ENCODE measurements at regions not wholly inside any gene's neighbourhood (a gene's known extent, or its start where the extent isn't known, plus 50 kb on each side); places are given as distances from the start of the nearest gene placed in this dataset.

DNA sequence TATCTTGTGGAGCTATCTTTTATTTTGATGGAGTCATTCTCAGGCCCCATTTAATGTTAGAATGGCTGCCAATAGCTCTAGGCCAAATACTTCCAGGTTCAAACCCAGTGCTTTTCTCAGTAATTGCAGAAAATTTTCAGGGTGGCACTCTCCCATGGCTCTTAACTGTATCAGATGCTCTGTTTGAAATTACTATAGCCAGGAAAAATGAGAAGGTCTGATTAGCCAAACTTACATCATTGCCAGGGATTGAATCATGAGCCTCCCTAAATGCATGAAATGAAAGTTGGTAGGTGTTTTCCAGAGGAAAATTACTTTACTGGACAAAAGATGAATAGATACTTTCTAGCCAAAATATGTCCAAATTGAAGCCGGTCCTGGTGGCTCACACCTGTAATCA is 404.8 kb downstream of the MAT2B start:
- no peak for DNase-seq (ENCODE audit: extremely low read depth, low read depth)
- TF ChIP-seq, protein P1, sequence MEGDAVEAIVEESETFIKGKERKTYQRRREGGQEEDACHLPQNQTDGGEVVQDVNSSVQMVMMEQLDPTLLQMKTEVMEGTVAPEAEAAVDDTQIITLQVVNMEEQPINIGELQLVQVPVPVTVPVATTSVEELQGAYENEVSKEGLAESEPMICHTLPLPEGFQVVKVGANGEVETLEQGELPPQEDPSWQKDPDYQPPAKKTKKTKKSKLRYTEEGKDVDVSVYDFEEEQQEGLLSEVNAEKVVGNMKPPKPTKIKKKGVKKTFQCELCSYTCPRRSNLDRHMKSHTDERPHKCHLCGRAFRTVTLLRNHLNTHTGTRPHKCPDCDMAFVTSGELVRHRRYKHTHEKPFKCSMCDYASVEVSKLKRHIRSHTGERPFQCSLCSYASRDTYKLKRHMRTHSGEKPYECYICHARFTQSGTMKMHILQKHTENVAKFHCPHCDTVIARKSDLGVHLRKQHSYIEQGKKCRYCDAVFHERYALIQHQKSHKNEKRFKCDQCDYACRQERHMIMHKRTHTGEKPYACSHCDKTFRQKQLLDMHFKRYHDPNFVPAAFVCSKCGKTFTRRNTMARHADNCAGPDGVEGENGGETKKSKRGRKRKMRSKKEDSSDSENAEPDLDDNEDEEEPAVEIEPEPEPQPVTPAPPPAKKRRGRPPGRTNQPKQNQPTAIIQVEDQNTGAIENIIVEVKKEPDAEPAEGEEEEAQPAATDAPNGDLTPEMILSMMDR (IDR thresholded peaks at IDR 0.05; ENCODE audit: low read depth, low read length) = no peak

DNA sequence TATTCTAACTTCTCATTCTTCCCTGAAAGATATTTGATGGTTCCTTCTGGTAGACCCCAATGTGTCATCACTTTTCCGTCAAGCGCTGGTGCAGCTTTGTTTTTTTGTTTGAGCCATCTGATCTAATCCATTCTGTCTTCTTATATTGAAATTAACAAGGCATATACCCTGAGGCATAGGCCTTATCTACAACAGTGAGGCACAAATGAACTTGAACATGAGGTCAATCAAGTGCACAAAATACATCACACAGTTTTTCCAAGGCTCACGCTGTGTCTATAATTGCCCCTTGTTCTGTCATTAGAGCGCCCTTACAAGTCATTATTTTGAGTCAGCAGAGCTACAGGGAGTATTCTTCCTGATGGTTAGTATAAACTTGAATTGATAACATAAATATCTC is 406.6 kb downstream of the MAT2B start:
- TF ChIP-seq, protein P1 (IDR thresholded peaks at IDR 0.05; ENCODE audit: low read depth, low read length) = no peak
- DNase-seq (ENCODE audit: extremely low read depth, low read depth) = no peak

DNA sequence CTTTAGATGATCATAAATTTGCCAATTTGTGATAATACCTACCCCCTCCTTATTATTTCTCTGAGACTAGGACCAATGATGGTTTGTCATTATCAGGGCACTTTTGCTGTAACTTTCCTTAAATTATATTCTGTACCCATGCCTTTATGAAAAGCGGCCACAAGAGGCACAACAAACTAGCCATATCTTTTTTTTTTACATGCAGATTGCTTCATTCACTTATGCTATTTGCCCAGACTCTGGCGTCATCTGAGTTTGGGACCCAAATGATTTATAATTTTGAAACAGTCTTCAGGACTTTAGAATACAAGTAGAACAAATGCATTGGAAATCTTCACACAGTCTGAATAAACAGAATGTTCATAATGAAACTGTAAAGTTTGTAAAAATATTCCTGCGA is 408.1 kb downstream of the MAT2B start:
- TF ChIP-seq, protein P1 (IDR thresholded peaks at IDR 0.05; ENCODE audit: low read depth, low read length) = no peak; the same call in 1 of the 2 replicates
- DNase-seq (ENCODE audit: extremely low read depth, low read depth) = no peak

DNA sequence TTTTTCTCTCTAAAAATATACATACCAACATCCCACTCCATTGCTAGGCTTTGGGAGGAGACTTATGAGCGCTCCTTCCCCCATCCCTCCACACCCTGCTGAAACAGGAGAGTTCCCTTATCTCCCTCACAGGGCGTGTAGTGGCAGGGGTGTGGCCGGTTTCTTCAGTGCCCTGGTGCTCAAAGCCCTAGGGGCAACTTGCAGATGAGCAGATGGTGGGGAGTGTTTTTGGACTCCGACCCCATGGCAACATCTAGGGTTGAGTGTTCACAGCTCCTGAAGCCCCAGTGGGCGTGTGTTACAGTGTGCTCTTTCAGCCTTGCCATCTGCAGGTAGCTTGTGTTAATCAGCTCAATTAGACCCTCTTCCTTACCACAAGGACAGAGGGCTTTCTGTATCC is 409.5 kb downstream of the MAT2B start:
- TF ChIP-seq, protein P1 (IDR thresholded peaks at IDR 0.05; ENCODE audit: low read depth, low read length) = no peak
- DNase-seq (ENCODE audit: extremely low read depth, low read depth) = no peak

DNA sequence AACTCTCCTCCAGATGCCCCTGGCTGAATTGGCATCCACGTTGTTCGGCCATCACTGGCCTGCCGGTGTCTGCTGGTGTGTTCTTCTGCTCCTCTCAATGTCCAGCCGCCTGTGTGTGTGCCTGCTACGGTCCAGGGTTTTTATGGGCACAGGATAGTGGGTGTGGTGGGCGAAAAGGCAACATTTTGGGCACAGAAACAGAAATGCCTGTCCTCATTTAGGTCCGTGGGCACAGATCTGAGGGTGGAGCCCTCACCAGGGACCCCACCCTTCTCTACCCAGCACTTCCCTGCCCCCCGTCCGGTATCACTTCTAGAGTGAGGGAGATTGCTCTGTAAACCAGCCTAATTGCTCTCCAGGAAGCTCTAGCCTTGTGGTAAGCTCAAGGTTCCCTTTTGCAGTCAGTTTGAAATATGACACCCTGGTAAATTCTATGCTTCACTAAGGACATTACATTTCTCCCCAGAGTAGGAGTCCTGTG is 410.1 kb downstream of the MAT2B start:
- no peak for DNase-seq (ENCODE audit: extremely low read depth, low read depth)

DNA sequence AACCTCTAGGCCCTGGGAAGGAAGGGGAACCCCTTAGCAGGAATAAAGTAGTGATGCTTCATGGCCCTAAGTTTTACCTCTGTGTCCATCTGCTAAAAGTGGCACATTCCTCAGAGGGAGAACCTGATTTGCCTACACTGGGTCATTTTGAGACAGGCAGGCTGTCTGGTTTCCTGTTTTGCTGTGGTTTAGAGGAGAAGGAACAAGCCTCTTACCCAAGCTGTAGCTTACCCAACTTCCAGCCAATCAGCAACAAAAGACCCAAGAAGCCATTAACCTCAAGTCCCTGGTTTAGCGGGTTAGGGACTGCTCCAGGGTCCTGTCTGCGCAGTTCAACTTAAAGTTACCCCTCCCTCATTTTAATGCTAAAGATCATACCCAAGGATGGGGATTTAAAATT is 411.0 kb downstream of the MAT2B start:
- no peak for DNase-seq (ENCODE audit: extremely low read depth, low read depth)
- TF ChIP-seq, protein P1 (IDR thresholded peaks at IDR 0.05; ENCODE audit: low read depth, low read length) = no peak

More for the DNA sequence above, 410.1 kb downstream of the MAT2B start:
- TF ChIP-seq, protein P1 (IDR thresholded peaks at IDR 0.05; ENCODE audit: low read depth, low read length) = no peak

DNA sequence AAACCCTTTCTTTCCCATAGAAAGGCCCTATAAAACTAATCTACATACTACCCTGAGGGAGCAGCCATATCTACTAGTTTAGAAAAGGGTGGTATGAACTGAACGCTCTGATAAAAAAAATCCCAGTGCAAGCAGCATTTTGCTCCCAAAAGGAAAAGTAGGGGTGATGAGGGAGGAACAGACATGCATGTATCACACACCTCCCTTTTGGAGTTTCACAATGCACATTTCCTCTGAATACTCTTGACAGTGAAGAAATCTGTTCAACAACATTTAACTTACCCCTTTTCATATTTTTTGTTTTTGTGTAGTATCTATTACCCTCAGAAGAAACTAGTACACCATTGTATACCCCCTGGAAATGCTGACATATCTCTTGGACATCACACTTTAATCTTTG is 411.4 kb downstream of the MAT2B start:
- TF ChIP-seq, protein P1 (IDR thresholded peaks at IDR 0.05; ENCODE audit: low read depth, low read length) = no peak
- no peak for DNase-seq (ENCODE audit: extremely low read depth, low read depth)
